GM19328 (cell line): ENCODE measurements at regions not wholly inside any gene's neighbourhood (a gene's known extent, or its start where the extent isn't known, plus 50 kb on each side); places are given as distances from the start of the nearest gene placed in this dataset.
"Not testable (repeated sequence)": the region's sequence is repeated elsewhere in the genome, so short reads cannot be mapped to it uniquely, and the experiment has no call there.

Experiments used
- ATAC-seq: cut with Tn5 transposase; IDR thresholded peaks from one replicate; pipeline ENCODE4 v1.9.1; 2021; ENCODE audit warnings: mild to moderate bottlenecking, moderate library complexity; ENCODE audit not compliant: unreplicated experiment

GRCh38 chr7:41579961-41580935, 122.6 kb downstream of the INHBA start:
- ATAC-seq, result no peak

GRCh38 chr7:41578700-41579099, 124.2 kb downstream of the INHBA start:
- ATAC-seq, result no peak

GRCh38 chr7:41576166-41576565, 126.7 kb downstream of the INHBA start:
- ATAC-seq, result no peak

GRCh38 chr7:41574377-41574776, 128.5 kb downstream of the INHBA start:
- no peak for ATAC-seq

- ATAC-seq, result no peak
Observed at GRCh38 chr7:41573862-41574261, 129.0 kb downstream of the INHBA start.

- no peak for ATAC-seq
Observed at GRCh38 chr7:41573443-41573842, 129.4 kb downstream of the INHBA start.

- no peak for ATAC-seq
Observed at GRCh38 chr7:41573015-41573414, 129.9 kb downstream of the INHBA start.

- no peak for ATAC-seq
Observed at GRCh38 chr7:41571573-41571972, 131.3 kb downstream of the INHBA start.

GRCh38 chr7:41570766-41571165, 132.1 kb downstream of the INHBA start:
- no peak for ATAC-seq

- no peak for ATAC-seq
Observed at GRCh38 chr7:41568135-41568534, 134.8 kb downstream of the INHBA start.

GRCh38 chr7:41567731-41568114, 135.2 kb downstream of the INHBA start:
- ATAC-seq, result no peak

GRCh38 chr7:41567031-41567730, 135.7 kb downstream of the INHBA start:
- no peak for ATAC-seq

- no peak for ATAC-seq
Observed at GRCh38 chr7:41566581-41566980, 136.3 kb downstream of the INHBA start.

- ATAC-seq, result no peak
Observed at GRCh38 chr7:41565655-41566054, 137.2 kb downstream of the INHBA start.

- no peak for ATAC-seq
Observed at GRCh38 chr7:41559426-41559825, 143.5 kb downstream of the INHBA start.

- ATAC-seq, result no peak
Observed at GRCh38 chr7:41554481-41554880, 148.4 kb downstream of the INHBA start.

GRCh38 chr7:41550046-41550445, 152.8 kb downstream of the INHBA start:
- ATAC-seq, result not testable (repeated sequence)

- no peak for ATAC-seq
Observed at GRCh38 chr7:41544241-41544640, 158.6 kb downstream of the INHBA start.

GRCh38 chr7:41540601-41541000, 162.3 kb downstream of the INHBA start:
- no peak for ATAC-seq

GRCh38 chr7:41538810-41539724, 163.8 kb downstream of the INHBA start:
- ATAC-seq, result no peak
